ENCODE measurements at regions not wholly inside any gene's neighbourhood (a gene's known extent, or its start where the extent isn't known, plus 50 kb on each side); places are given as distances from the start of the nearest gene placed in this dataset.

- Histone ChIP-seq H4K20me1 (ENCODE audit: control insufficient read depth, insufficient read depth, low read depth, low read length) (no peaks in the 10 kb centered on the region), H3K9me2 (replicated peaks; ENCODE audit: control insufficient read depth, low read length) (no peaks in the 10 kb centered on the region), H3K27ac (ENCODE audit: low read depth, low read length) (no peak overlapping the region), H3K4me1 (ENCODE audit: control insufficient read depth, low read length) (peaks cover 13% of the 10 kb centered on the region), H3K79me2 (ENCODE audit: control insufficient read depth, low read length) (no peaks in the 10 kb centered on the region), H3K4me2 (ENCODE audit: low read length) (no peak overlapping the region), H3K9me3 (ENCODE audit: control insufficient read depth, insufficient read depth, low read length) (no peaks in the 10 kb centered on the region), H3K4me3 (ENCODE audit: low read length) (no peak overlapping the region), H3K36me3 (ENCODE audit: control insufficient read depth, low read length) (no peaks in the 10 kb centered on the region), H3F3A (ENCODE audit: control insufficient read depth, insufficient read depth) (no peaks in the 10 kb centered on the region), H3K27me3 (ENCODE audit: control insufficient read depth, low read length) (no peaks in the 10 kb centered on the region)
- no peak for TF ChIP-seq CTCF (IDR thresholded peaks at IDR 0.05; ENCODE audit: low read depth, low read length, poor library complexity, severe bottlenecking)
- TF ChIP-seq EZH2phosphoT487 (IDR thresholded peaks at IDR 0.05; ENCODE audit: borderline replicate concordance, low read length), result no peak
Observed at GRCh38 chr2:222769446-222769845, 91.4 kb upstream of the ACSL3 start.

GRCh38 chr2:222769941-222770340 is 90.9 kb upstream of the ACSL3 start:
- no peak overlapping the region for H3K4me3 ChIP-seq (ENCODE audit: low read length)
- H4K20me1 ChIP-seq (ENCODE audit: control insufficient read depth, insufficient read depth, low read depth, low read length), result no peaks in the 10 kb centered on the region
- H3K9me3 ChIP-seq (ENCODE audit: control insufficient read depth, insufficient read depth, low read length), result no peaks in the 10 kb centered on the region
- H3K4me2 ChIP-seq (ENCODE audit: low read length), result no peak overlapping the region
- no peak for TF ChIP-seq EZH2phosphoT487 (IDR thresholded peaks at IDR 0.05; ENCODE audit: borderline replicate concordance, low read length)
- no peak for TF ChIP-seq CTCF (IDR thresholded peaks at IDR 0.05; ENCODE audit: low read depth, low read length, poor library complexity, severe bottlenecking)
- no peaks in the 10 kb centered on the region for H3K9me2 ChIP-seq (replicated peaks; ENCODE audit: control insufficient read depth, low read length)
- no peaks in the 10 kb centered on the region for H3K36me3 ChIP-seq (ENCODE audit: control insufficient read depth, low read length)
- H3F3A ChIP-seq (ENCODE audit: control insufficient read depth, insufficient read depth), result no peaks in the 10 kb centered on the region
- no peak overlapping the region for H3K27ac ChIP-seq (ENCODE audit: low read depth, low read length)
- H3K4me1 ChIP-seq (ENCODE audit: control insufficient read depth, low read length), result peaks cover 13% of the 10 kb centered on the region
- no peaks in the 10 kb centered on the region for H3K27me3 ChIP-seq (ENCODE audit: control insufficient read depth, low read length)
- H3K79me2 ChIP-seq (ENCODE audit: control insufficient read depth, low read length), result no peaks in the 10 kb centered on the region

- no peaks in the 10 kb centered on the region for H4K20me1 ChIP-seq (ENCODE audit: control insufficient read depth, insufficient read depth, low read depth, low read length)
- no peaks in the 10 kb centered on the region for H3K27me3 ChIP-seq (ENCODE audit: control insufficient read depth, low read length)
- H3K4me2 ChIP-seq (ENCODE audit: low read length), result no peak overlapping the region
- H3K79me2 ChIP-seq (ENCODE audit: control insufficient read depth, low read length), result no peaks in the 10 kb centered on the region
- TF ChIP-seq CTCF (IDR thresholded peaks at IDR 0.05; ENCODE audit: low read depth, low read length, poor library complexity, severe bottlenecking), result no peak
- TF ChIP-seq EZH2phosphoT487 (IDR thresholded peaks at IDR 0.05; ENCODE audit: borderline replicate concordance, low read length), result no peak
- H3K4me3 ChIP-seq (ENCODE audit: low read length), result no peak overlapping the region
- peaks cover 13% of the 10 kb centered on the region for H3K4me1 ChIP-seq (ENCODE audit: control insufficient read depth, low read length)
- no peaks in the 10 kb centered on the region for H3K9me2 ChIP-seq (replicated peaks; ENCODE audit: control insufficient read depth, low read length)
- H3F3A ChIP-seq (ENCODE audit: control insufficient read depth, insufficient read depth), result no peaks in the 10 kb centered on the region
- H3K36me3 ChIP-seq (ENCODE audit: control insufficient read depth, low read length), result no peaks in the 10 kb centered on the region
- H3K27ac ChIP-seq (ENCODE audit: low read depth, low read length), result no peak overlapping the region
- H3K9me3 ChIP-seq (ENCODE audit: control insufficient read depth, insufficient read depth, low read length), result no peaks in the 10 kb centered on the region
Observed at GRCh38 chr2:222771832-222772231, 89.0 kb upstream of the ACSL3 start.

GRCh38 chr2:222774941-222775340 is 85.9 kb upstream of the ACSL3 start:
- no peaks in the 10 kb centered on the region for H3K4me1 ChIP-seq (ENCODE audit: control insufficient read depth, low read length)
- no peaks in the 10 kb centered on the region for H3K9me2 ChIP-seq (replicated peaks; ENCODE audit: control insufficient read depth, low read length)
- no peaks in the 10 kb centered on the region for H3K36me3 ChIP-seq (ENCODE audit: control insufficient read depth, low read length)
- no peaks in the 10 kb centered on the region for H3K9me3 ChIP-seq (ENCODE audit: control insufficient read depth, insufficient read depth, low read length)
- no peak overlapping the region for H3K4me3 ChIP-seq (ENCODE audit: low read length)
- no peaks in the 10 kb centered on the region for H4K20me1 ChIP-seq (ENCODE audit: control insufficient read depth, insufficient read depth, low read depth, low read length)
- H3F3A ChIP-seq (ENCODE audit: control insufficient read depth, insufficient read depth), result no peaks in the 10 kb centered on the region
- H3K27me3 ChIP-seq (ENCODE audit: control insufficient read depth, low read length), result no peaks in the 10 kb centered on the region
- TF ChIP-seq CTCF (IDR thresholded peaks at IDR 0.05; ENCODE audit: low read depth, low read length, poor library complexity, severe bottlenecking), result no peak
- H3K27ac ChIP-seq (ENCODE audit: low read depth, low read length), result no peak overlapping the region
- no peaks in the 10 kb centered on the region for H3K79me2 ChIP-seq (ENCODE audit: control insufficient read depth, low read length)
- no peak overlapping the region for H3K4me2 ChIP-seq (ENCODE audit: low read length)
